HepG2 (cell line): ENCODE measurements at regions not wholly inside any gene's neighbourhood (a gene's known extent, or its start where the extent isn't known, plus 50 kb on each side); places are given as distances from the start of the nearest gene placed in this dataset.

Experiments used
- EED ChIP-seq: sonication (generic); formaldehyde crosslinking; IDR thresholded peaks from 2 replicates; pipeline ENCODE4 v1.5.0; 2020; ENCODE audit warnings: mild to moderate bottlenecking, missing genetic modification reagents
- MBNL3 ChIP-seq: fragments of 250-450 bp; sonication (Bioruptor Pico); conservative IDR thresholded peaks from 2 replicates; pipeline ENCODE4 v1.8.0; 2022; ENCODE audit warnings: mild to moderate bottlenecking, inconsistent platforms
- ZBTB42 ChIP-seq: sonication (generic); formaldehyde crosslinking; IDR thresholded peaks from 2 replicates; pipeline ENCODE4 v1.5.0; 2020; ENCODE audit warnings: mild to moderate bottlenecking, missing genetic modification reagents
- ZBTB8A ChIP-seq: sonication (generic); formaldehyde crosslinking; IDR thresholded peaks from 2 replicates; pipeline ENCODE4 v1.4.0; 2020; ENCODE audit warnings: mild to moderate bottlenecking, low read depth, missing genetic modification reagents, borderline replicate concordance
- ZFX ChIP-seq: sonication (generic); formaldehyde crosslinking; IDR thresholded peaks from 2 replicates; pipeline ENCODE4 v1.4.0; 2020; ENCODE audit warnings: mild to moderate bottlenecking, low read depth, missing genetic modification reagents, moderate library complexity
- ZNF121 ChIP-seq: sonication (generic); formaldehyde crosslinking; IDR thresholded peaks from 2 replicates; pipeline ENCODE4 v1.5.0; 2020; ENCODE audit warnings: mild to moderate bottlenecking, missing genetic modification reagents
- ZNF282 ChIP-seq: fragments of 450-650 bp; IDR thresholded peaks from 2 replicates; pipeline ENCODE4 v1.6.1; 2018; ENCODE audit not compliant: partially characterized antibody
- ZNF552 ChIP-seq: sonication (generic); formaldehyde crosslinking; IDR thresholded peaks from 2 replicates; pipeline ENCODE4 v1.9.0; 2022; ENCODE audit warnings: missing genetic modification reagents, mild to moderate bottlenecking, borderline replicate concordance
- ZNF670 ChIP-seq: sonication (generic); formaldehyde crosslinking; IDR thresholded peaks from 2 replicates; pipeline ENCODE4 v1.8.0; 2022; ENCODE audit warnings: mild to moderate bottlenecking, missing genetic modification reagents, borderline replicate concordance
- TF ChIP-seq, protein P1 (sequence below): sonication (generic); formaldehyde crosslinking; IDR thresholded peaks from 2 replicates; pipeline ENCODE4 v1.4.0; 2020; ENCODE audit warnings: low read depth, missing genetic modification reagents
- TF ChIP-seq, protein P2 (sequence below): sonication (generic); formaldehyde crosslinking; IDR thresholded peaks from 2 replicates; pipeline ENCODE4 v1.4.0; 2020; ENCODE audit warnings: missing genetic modification reagents, borderline replicate concordance
- TF ChIP-seq, protein P3 (sequence below): sonication (generic); formaldehyde crosslinking; conservative IDR thresholded peaks from 2 replicates; pipeline ENCODE4 v1.4.0; 2020; ENCODE audit warnings: missing genetic modification reagents

DNA sequence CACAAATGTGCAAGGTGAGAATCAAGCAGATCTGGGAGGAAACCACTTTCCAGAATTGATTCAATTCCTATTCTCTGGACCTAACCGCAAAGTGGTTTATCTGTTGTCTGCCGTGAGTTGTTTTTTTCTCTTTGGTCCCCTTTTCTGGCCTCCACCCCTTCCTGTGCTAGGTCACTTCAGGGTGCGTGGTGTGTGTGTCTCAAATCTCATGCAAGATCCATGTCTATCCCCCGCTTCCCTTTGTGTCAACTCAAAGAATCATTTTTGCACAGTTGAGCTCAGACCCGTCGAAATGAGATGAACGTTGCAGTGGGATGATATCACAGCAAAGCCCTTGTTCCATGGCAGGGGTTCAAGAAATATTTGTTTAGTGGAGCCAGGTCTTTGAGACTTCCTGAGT lies 184.5 kb downstream of the GATA3 start (continued):
- TF ChIP-seq ZBTB8A (no peak), ZNF670 (no peak), MBNL3 (CRISPR knock-in tag) (no peak), ZNF552 (CRISPR knock-in tag) (no peak), ZNF121 (no peak), EED (CRISPR knock-in tag) (no peak), ZBTB42 (CRISPR knock-in tag) (no peak), ZNF282 (no peak), ZFX (CRISPR knock-in tag) (no peak)
- TF ChIP-seq, protein P1, sequence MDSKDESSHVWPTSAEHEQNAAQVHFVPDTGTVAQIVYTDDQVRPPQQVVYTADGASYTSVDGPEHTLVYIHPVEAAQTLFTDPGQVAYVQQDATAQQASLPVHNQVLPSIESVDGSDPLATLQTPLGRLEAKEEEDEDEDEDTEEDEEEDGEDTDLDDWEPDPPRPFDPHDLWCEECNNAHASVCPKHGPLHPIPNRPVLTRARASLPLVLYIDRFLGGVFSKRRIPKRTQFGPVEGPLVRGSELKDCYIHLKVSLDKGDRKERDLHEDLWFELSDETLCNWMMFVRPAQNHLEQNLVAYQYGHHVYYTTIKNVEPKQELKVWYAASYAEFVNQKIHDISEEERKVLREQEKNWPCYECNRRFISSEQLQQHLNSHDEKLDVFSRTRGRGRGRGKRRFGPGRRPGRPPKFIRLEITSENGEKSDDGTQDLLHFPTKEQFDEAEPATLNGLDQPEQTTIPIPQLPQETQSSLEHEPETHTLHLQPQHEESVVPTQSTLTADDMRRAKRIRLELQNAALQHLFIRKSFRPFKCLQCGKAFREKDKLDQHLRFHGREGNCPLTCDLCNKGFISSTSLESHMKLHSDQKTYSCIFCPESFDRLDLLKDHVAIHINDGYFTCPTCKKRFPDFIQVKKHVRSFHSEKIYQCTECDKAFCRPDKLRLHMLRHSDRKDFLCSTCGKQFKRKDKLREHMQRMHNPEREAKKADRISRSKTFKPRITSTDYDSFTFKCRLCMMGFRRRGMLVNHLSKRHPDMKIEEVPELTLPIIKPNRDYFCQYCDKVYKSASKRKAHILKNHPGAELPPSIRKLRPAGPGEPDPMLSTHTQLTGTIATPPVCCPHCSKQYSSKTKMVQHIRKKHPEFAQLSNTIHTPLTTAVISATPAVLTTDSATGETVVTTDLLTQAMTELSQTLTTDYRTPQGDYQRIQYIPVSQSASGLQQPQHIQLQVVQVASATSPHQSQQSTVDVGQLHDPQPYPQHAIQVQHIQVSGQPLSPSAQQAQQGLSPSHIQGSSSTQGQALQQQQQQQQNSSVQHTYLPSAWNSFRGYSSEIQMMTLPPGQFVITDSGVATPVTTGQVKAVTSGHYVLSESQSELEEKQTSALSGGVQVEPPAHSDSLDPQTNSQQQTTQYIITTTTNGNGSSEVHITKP: no peak
- TF ChIP-seq, protein P2, sequence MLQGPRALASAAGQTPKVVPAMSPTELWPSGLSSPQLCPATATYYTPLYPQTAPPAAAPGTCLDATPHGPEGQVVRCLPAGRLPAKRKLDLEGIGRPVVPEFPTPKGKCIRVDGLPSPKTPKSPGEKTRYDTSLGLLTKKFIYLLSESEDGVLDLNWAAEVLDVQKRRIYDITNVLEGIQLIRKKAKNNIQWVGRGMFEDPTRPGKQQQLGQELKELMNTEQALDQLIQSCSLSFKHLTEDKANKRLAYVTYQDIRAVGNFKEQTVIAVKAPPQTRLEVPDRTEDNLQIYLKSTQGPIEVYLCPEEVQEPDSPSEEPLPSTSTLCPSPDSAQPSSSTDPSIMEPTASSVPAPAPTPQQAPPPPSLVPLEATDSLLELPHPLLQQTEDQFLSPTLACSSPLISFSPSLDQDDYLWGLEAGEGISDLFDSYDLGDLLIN (CRISPR knock-in tag): no peak
- TF ChIP-seq, protein P3, sequence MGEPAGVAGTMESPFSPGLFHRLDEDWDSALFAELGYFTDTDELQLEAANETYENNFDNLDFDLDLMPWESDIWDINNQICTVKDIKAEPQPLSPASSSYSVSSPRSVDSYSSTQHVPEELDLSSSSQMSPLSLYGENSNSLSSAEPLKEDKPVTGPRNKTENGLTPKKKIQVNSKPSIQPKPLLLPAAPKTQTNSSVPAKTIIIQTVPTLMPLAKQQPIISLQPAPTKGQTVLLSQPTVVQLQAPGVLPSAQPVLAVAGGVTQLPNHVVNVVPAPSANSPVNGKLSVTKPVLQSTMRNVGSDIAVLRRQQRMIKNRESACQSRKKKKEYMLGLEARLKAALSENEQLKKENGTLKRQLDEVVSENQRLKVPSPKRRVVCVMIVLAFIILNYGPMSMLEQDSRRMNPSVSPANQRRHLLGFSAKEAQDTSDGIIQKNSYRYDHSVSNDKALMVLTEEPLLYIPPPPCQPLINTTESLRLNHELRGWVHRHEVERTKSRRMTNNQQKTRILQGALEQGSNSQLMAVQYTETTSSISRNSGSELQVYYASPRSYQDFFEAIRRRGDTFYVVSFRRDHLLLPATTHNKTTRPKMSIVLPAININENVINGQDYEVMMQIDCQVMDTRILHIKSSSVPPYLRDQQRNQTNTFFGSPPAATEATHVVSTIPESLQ (CRISPR knock-in tag): no peak
- TF ChIP-seq, all 625 proteins: peak for 0
